ENCODE measurements at regions not wholly inside any gene's neighbourhood (a gene's known extent, or its start where the extent isn't known, plus 50 kb on each side); places are given as distances from the start of the nearest gene placed in this dataset.

DNA sequence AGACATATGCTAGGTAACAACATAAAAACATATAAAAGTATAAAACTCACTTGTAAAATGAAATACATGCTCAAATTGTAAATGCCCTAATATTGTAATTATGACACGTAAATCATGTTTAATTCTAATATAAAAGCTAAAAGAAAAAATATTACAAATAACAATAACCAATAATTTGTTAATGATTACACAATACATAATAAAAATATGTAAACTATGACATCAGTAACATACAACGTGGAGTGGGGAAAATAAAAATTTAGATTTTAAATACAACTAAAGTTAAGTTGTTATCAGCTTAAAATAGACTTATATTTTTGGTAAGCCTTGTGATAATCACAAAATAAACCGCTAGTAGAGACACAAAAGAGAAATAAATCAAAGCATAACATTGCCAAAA is 376.4 kb downstream of the BRINP2 start:
- H2BK12ac ChIP-seq (ENCODE audit: low read length) = no peak overlapping the region
- no peaks in the 10 kb centered on the region for H3K36me3 ChIP-seq (ENCODE audit: control insufficient read depth in 1 of 2, insufficient read depth in 2 of 2, low read length in 2 of 2)
- H3K4me2 ChIP-seq (ENCODE audit: low read length) = no peak overlapping the region
- no peak overlapping the region for H3K23ac ChIP-seq (ENCODE audit: low read length)
- no peaks in the 10 kb centered on the region for H3K27me3 ChIP-seq (ENCODE audit: insufficient read depth, low read length)
- no peak for DNase-seq
- no peak overlapping the region for H2AFZ ChIP-seq (ENCODE audit: insufficient read depth, low read length, poor library complexity)
- H3K79me1 ChIP-seq (ENCODE audit: low read length) = no peaks in the 10 kb centered on the region
- H2BK5ac ChIP-seq (ENCODE audit: low read depth, low read length, poor library complexity) = no peak overlapping the region
- no peak overlapping the region for H4K8ac ChIP-seq (ENCODE audit: low read depth, low read length)
- no peak overlapping the region for H4K91ac ChIP-seq (ENCODE audit: low read depth, low read length)
- no peak overlapping the region for H2AK5ac ChIP-seq (ENCODE audit: low read length)
- H3K79me2 ChIP-seq (ENCODE audit: control insufficient read depth, insufficient read depth, low read length, poor library complexity) = no peaks in the 10 kb centered on the region
- no peaks in the 10 kb centered on the region for H3K9me3 ChIP-seq (ENCODE audit: insufficient read depth, low read depth, low read length)
- H3K27ac ChIP-seq (ENCODE audit: low read depth, low read length) = no peak overlapping the region
- no CpG with 5 or more reads among the region's 3 CpGs for WGBS (ENCODE audit: extremely low coverage, insufficient coverage, insufficient read length)
- H3K9ac ChIP-seq (ENCODE audit: low read length) = no peak overlapping the region
- no peak overlapping the region for H2BK120ac ChIP-seq (ENCODE audit: insufficient read depth, low read length, poor library complexity)
- H3K14ac ChIP-seq (ENCODE audit: low read length) = no peak overlapping the region
- H3K4me3 ChIP-seq (ENCODE audit: low read depth, low read length) = no peak overlapping the region
- H3K4me1 ChIP-seq (ENCODE audit: control insufficient read depth in 1 of 2, insufficient read depth in 2 of 2, low read length in 2 of 2) = no peaks in the 10 kb centered on the region
- no peak overlapping the region for H4K12ac ChIP-seq (ENCODE audit: low read depth, low read length)
- no peak overlapping the region for H3K4ac ChIP-seq (ENCODE audit: low read depth, low read length)
- H3K18ac ChIP-seq (ENCODE audit: low read length) = no peak overlapping the region

GRCh38 chr1:177546346-177546745 is 375.6 kb downstream of the BRINP2 start:
- Histone ChIP-seq H3K79me1 (ENCODE audit: low read length) (no peaks in the 10 kb centered on the region), H2BK120ac (ENCODE audit: insufficient read depth, low read length, poor library complexity) (no peak overlapping the region), H3K27me3 (ENCODE audit: insufficient read depth, low read length) (no peaks in the 10 kb centered on the region), H3K14ac (ENCODE audit: low read length) (no peak overlapping the region), H4K91ac (ENCODE audit: low read depth, low read length) (no peak overlapping the region), H2BK12ac (ENCODE audit: low read length) (no peak overlapping the region), H2AFZ (ENCODE audit: insufficient read depth, low read length, poor library complexity) (no peak overlapping the region), H4K12ac (ENCODE audit: low read depth, low read length) (no peak overlapping the region), H3K27ac (ENCODE audit: low read depth, low read length) (no peak overlapping the region), H3K4ac (ENCODE audit: low read depth, low read length) (no peak overlapping the region), H3K18ac (ENCODE audit: low read length) (no peak overlapping the region), H4K8ac (ENCODE audit: low read depth, low read length) (no peak overlapping the region), H2AK5ac (ENCODE audit: low read length) (no peak overlapping the region), H3K9me3 (ENCODE audit: insufficient read depth, low read depth, low read length) (no peaks in the 10 kb centered on the region), H3K4me2 (ENCODE audit: low read length) (no peak overlapping the region), H3K9ac (ENCODE audit: low read length) (no peak overlapping the region), H3K23ac (ENCODE audit: low read length) (no peak overlapping the region), H3K79me2 (ENCODE audit: control insufficient read depth, insufficient read depth, low read length, poor library complexity) (no peaks in the 10 kb centered on the region), H2BK5ac (ENCODE audit: low read depth, low read length, poor library complexity) (no peak overlapping the region), H3K4me3 (ENCODE audit: low read depth, low read length) (no peak overlapping the region), H3K36me3 (ENCODE audit: control insufficient read depth in 1 of 2, insufficient read depth in 2 of 2, low read length in 2 of 2) (no peaks in the 10 kb centered on the region), H3K4me1 (ENCODE audit: control insufficient read depth in 1 of 2, insufficient read depth in 2 of 2, low read length in 2 of 2) (no peaks in the 10 kb centered on the region)
- no peak for DNase-seq

DNA sequence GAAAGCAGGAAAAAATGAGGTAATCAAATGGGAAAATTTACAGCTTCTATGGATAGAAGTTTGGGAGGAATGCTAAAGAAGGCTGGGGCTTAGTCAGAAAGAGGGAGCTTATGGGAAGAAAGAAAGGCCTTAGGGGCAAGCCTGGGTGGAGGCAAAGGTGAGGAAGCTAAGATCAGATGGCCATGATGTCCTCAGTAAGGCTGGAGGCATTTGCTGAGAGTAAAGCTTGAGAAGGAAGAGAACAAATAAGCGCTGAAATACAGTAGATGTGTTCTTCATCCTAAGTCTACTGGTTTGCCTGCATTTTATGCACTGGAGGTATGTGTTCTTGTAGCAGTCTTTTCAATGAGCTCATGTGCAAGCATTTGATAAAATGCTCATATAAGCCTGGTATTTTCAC is 355.4 kb downstream of the BRINP2 start:
- peak; percentile 91 to 95 for DNase-seq
- Histone ChIP-seq H3K4ac (ENCODE audit: low read depth, low read length) (no peak overlapping the region), H3K9me3 (ENCODE audit: insufficient read depth, low read depth, low read length) (no peaks in the 10 kb centered on the region), H3K36me3 (ENCODE audit: control insufficient read depth in 1 of 2, insufficient read depth in 2 of 2, low read length in 2 of 2) (no peaks in the 10 kb centered on the region), H2BK12ac (ENCODE audit: low read length) (no peak overlapping the region), H2AK5ac (ENCODE audit: low read length) (no peak overlapping the region), H3K14ac (ENCODE audit: low read length) (no peak overlapping the region), H3K23ac (ENCODE audit: low read length) (no peak overlapping the region), H3K79me1 (ENCODE audit: low read length) (no peaks in the 10 kb centered on the region), H3K9ac (ENCODE audit: low read length) (no peak overlapping the region), H2BK120ac (ENCODE audit: insufficient read depth, low read length, poor library complexity) (no peak overlapping the region), H4K12ac (ENCODE audit: low read depth, low read length) (no peak overlapping the region), H4K8ac (ENCODE audit: low read depth, low read length) (no peak overlapping the region), H4K91ac (ENCODE audit: low read depth, low read length) (no peak overlapping the region), H2AFZ (ENCODE audit: insufficient read depth, low read length, poor library complexity) (no peak overlapping the region), H3K4me2 (ENCODE audit: low read length) (no peak overlapping the region), H3K4me3 (ENCODE audit: low read depth, low read length) (no peak overlapping the region), H3K4me1 (ENCODE audit: control insufficient read depth in 1 of 2, insufficient read depth in 2 of 2, low read length in 2 of 2) (no peaks in the 10 kb centered on the region), H2BK5ac (ENCODE audit: low read depth, low read length, poor library complexity) (no peak overlapping the region), H3K18ac (ENCODE audit: low read length) (no peak overlapping the region), H3K79me2 (ENCODE audit: control insufficient read depth, insufficient read depth, low read length, poor library complexity) (no peaks in the 10 kb centered on the region), H3K27ac (ENCODE audit: low read depth, low read length) (no peak overlapping the region), H3K27me3 (ENCODE audit: insufficient read depth, low read length) (no peaks in the 10 kb centered on the region)
- WGBS (ENCODE audit: extremely low coverage, insufficient coverage, insufficient read length) = no CpG with 5 or more reads among the region's 1 CpG

- H2BK12ac ChIP-seq (ENCODE audit: low read length) = no peak overlapping the region
- H3K4ac ChIP-seq (ENCODE audit: low read depth, low read length) = no peak overlapping the region
- WGBS (ENCODE audit: extremely low coverage, insufficient coverage, insufficient read length) = no CpG with 5 or more reads among the region's 2 CpGs
- H4K91ac ChIP-seq (ENCODE audit: low read depth, low read length) = no peak overlapping the region
- H3K14ac ChIP-seq (ENCODE audit: low read length) = no peak overlapping the region
- H3K36me3 ChIP-seq (ENCODE audit: control insufficient read depth in 1 of 2, insufficient read depth in 2 of 2, low read length in 2 of 2) = no peaks in the 10 kb centered on the region
- H3K23ac ChIP-seq (ENCODE audit: low read length) = no peak overlapping the region
- H3K9me3 ChIP-seq (ENCODE audit: insufficient read depth, low read depth, low read length) = no peaks in the 10 kb centered on the region
- H2AK5ac ChIP-seq (ENCODE audit: low read length) = no peak overlapping the region
- no peak overlapping the region for H3K27ac ChIP-seq (ENCODE audit: low read depth, low read length)
- H4K8ac ChIP-seq (ENCODE audit: low read depth, low read length) = no peak overlapping the region
- H2BK5ac ChIP-seq (ENCODE audit: low read depth, low read length, poor library complexity) = no peak overlapping the region
- H3K4me2 ChIP-seq (ENCODE audit: low read length) = no peak overlapping the region
- H2BK120ac ChIP-seq (ENCODE audit: insufficient read depth, low read length, poor library complexity) = no peak overlapping the region
- H3K9ac ChIP-seq (ENCODE audit: low read length) = no peak overlapping the region
- no peaks in the 10 kb centered on the region for H3K4me1 ChIP-seq (ENCODE audit: control insufficient read depth in 1 of 2, insufficient read depth in 2 of 2, low read length in 2 of 2)
- no peak overlapping the region for H3K4me3 ChIP-seq (ENCODE audit: low read depth, low read length)
- no peaks in the 10 kb centered on the region for H3K27me3 ChIP-seq (ENCODE audit: insufficient read depth, low read length)
- H4K12ac ChIP-seq (ENCODE audit: low read depth, low read length) = no peak overlapping the region
- no peaks in the 10 kb centered on the region for H3K79me1 ChIP-seq (ENCODE audit: low read length)
- no peaks in the 10 kb centered on the region for H3K79me2 ChIP-seq (ENCODE audit: control insufficient read depth, insufficient read depth, low read length, poor library complexity)
- H3K18ac ChIP-seq (ENCODE audit: low read length) = no peak overlapping the region
- DNase-seq = peak in 1 of 2 donors; percentile 10
- H2AFZ ChIP-seq (ENCODE audit: insufficient read depth, low read length, poor library complexity) = no peak overlapping the region
Measured at GRCh38 chr1:177525176-177525575, 354.4 kb downstream of the BRINP2 start.
